Skeletal muscle tissue (tissue), 3 donors: ENCODE measurements at regions not wholly inside any gene's neighbourhood (a gene's known extent, or its start where the extent isn't known, plus 50 kb on each side); places are given as distances from the start of the nearest gene placed in this dataset.

Source experiments
- H3K27ac ChIP-seq: one replicate; pipeline ENCODE4 v1.7.0; 2013; ENCODE audit warnings: mild to moderate bottlenecking, low read depth, low read length, inconsistent platforms
- H3K27me3 ChIP-seq, 3 donors: one replicate each; pipeline ENCODE4 v1.7.0; 2013; ENCODE audit warnings: low read length in 3 of 3; ENCODE audit not compliant: control insufficient read depth in 3 of 3, insufficient read depth in 3 of 3
- H3K36me3 ChIP-seq, 3 donors: one replicate each; pipeline ENCODE4 v1.7.0; 2013; ENCODE audit warnings: low read length in 3 of 3; ENCODE audit not compliant: control insufficient read depth in 3 of 3, insufficient read depth in 3 of 3
- H3K4me1 ChIP-seq, 3 donors: one replicate each; pipeline ENCODE4 v1.7.0; 2013; ENCODE audit warnings: low read length in 3 of 3, mild to moderate bottlenecking in 3 of 3; ENCODE audit not compliant: control insufficient read depth in 3 of 3, insufficient read depth in 3 of 3
- H3K4me3 ChIP-seq, 3 donors: one replicate each; pipeline ENCODE4 v1.7.0; 2013; ENCODE audit warnings: low read length in 3 of 3
- H3K9ac ChIP-seq, 3 donors: one replicate each; pipeline ENCODE4 v1.7.0; 2013; ENCODE audit warnings: low read length in 3 of 3, mild to moderate bottlenecking in 3 of 3, moderate library complexity in 2 of 3, low read depth in 1 of 3
- H3K9me3 ChIP-seq, 3 donors: one replicate each; pipeline ENCODE4 v1.7.0; 2013; ENCODE audit warnings: low read length in 3 of 3; ENCODE audit not compliant: control insufficient read depth in 3 of 3
- donor health status: Osteomylitis.

DNA sequence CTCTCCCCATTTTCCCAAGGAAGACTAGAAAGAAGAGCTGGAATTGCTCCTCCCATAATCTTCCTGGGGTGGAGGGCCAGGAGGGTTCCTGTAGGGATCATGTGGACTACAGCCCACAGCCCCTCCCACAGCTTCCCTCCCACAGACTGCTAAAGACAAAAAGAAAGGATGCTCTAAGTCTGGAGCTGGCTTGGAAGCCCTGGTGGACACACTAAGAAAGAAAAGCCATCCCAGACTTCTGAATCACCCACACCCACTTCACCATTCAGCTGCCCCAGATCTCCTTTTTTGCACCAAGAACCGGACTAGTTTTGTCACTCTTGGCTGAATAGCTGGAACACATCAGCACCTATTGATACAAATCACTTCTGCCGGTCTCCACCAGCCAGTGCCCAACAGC is 56.8 kb upstream of the PLXNC1 start:
- no peak overlapping the region for H3K9ac ChIP-seq
- H3K36me3 ChIP-seq, result no peaks in the 10 kb centered on the region
- no peak overlapping the region for H3K27ac ChIP-seq
- peaks cover 0 to 3% (median 0%) of the 10 kb centered on the region in 3 donors for H3K27me3 ChIP-seq
- no peak overlapping the region for H3K4me3 ChIP-seq
- no peaks in the 10 kb centered on the region for H3K4me1 ChIP-seq
- H3K9me3 ChIP-seq, result no peaks in the 10 kb centered on the region

DNA sequence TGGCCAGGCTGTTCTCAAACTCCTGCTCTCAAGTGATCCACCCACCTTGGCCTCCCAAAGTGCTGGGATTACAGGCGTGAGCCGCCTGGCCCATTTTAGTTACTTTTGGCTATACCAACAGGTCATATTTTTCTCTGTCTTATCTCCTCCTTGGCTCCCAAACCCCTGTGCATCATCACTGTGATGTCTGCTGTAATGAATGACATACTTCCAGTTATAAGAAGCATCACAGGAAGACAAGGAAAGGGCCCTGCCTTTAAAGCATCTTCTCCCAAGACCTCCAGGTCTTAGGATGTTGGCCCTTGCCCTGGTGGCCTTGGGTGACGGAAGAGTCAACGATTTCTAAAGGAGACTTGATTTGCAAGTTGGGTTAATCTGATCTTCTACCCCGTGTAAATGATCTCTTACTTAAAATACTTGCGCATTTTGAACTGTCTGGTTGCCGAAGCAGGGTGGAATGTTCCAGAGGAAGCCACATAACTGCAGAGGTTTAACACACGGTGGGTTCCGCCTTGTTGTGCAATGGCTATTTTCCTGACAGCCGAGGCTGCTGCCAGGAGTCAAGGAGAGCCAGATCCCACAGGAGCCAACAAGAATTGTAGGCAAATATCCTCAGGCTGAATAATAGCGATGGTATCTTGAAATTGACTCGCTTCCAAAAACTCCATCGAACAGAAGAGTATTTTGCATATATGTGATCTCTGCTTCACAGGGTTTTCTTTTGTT is 55.7 kb upstream of the PLXNC1 start:
- Histone ChIP-seq H3K4me1 (no peaks in the 10 kb centered on the region), H3K9ac (no peak overlapping the region), H3K4me3 (no peak overlapping the region), H3K9me3 (no peaks in the 10 kb centered on the region), H3K27me3 (peaks cover 0 to 3% (median 0%) of the 10 kb centered on the region in 3 donors), H3K27ac (no peak overlapping the region), H3K36me3 (no peaks in the 10 kb centered on the region)

DNA sequence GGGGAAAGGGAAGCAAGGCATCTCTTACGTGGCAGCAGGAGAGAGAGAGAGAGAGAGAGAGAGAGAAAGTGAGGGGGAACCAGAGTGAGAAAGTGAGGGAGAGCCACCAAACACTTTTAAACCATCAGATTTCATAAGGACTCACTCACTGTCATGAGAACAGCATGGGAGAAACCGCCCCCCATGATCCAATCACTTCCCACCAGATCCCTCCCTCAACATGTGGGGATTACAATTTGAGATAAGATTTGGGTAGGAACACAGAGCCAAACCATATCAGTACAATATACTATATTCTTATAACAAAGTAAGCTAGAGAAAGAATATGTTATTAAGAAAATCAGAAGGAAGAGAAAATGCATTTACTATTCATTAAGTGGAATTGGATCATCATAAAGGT is 53.7 kb upstream of the PLXNC1 start:
- Histone ChIP-seq H3K4me1 (no peaks in the 10 kb centered on the region), H3K9me3 (no peaks in the 10 kb centered on the region), H3K27me3 (peaks cover 0 to 3% (median 0%) of the 10 kb centered on the region in 3 donors), H3K27ac (no peak overlapping the region), H3K4me3 (no peak overlapping the region), H3K9ac (no peak overlapping the region), H3K36me3 (no peaks in the 10 kb centered on the region)

GRCh38 chr12:94095618-94096017 is 52.8 kb upstream of the PLXNC1 start:
- Histone ChIP-seq H3K9me3 (no peaks in the 10 kb centered on the region), H3K27ac (no peak overlapping the region), H3K9ac (no peak overlapping the region), H3K4me1 (no peaks in the 10 kb centered on the region), H3K36me3 (no peaks in the 10 kb centered on the region), H3K4me3 (no peak overlapping the region), H3K27me3 (peaks cover 0 to 3% (median 0%) of the 10 kb centered on the region in 3 donors)

- Histone ChIP-seq H3K36me3 (no peaks in the 10 kb centered on the region), H3K27me3 (no peaks in the 10 kb centered on the region), H3K9me3 (no peaks in the 10 kb centered on the region), H3K4me3 (no peak overlapping the region), H3K4me1 (peaks cover 12 to 15% (median 14%) of the 10 kb centered on the region in 3 donors), H3K27ac (no peak overlapping the region), H3K9ac (no peak overlapping the region)
Observed at GRCh38 chr12:94098466-94098865, 49.9 kb upstream of the PLXNC1 start.
